HepG2 (cell line): ENCODE measurements at regions not wholly inside any gene's neighbourhood (a gene's known extent, or its start where the extent isn't known, plus 50 kb on each side); places are given as distances from the start of the nearest gene placed in this dataset.
"Not testable (repeated sequence)": the region's sequence is repeated elsewhere in the genome, so short reads cannot be mapped to it uniquely, and the experiment has no call there.

Source experiments
- ATAC-seq: fragments of 200-7000 bp; cut with Tn5 transposase; 3 replicates; pipeline ENCODE4 v1.9.1; 2020; ENCODE audit warnings: mild to moderate bottlenecking, moderate library complexity
- BruUV-seq: library from RNA; stranded (reverse); fragments of 400-500 nt; replicated peaks from 2 replicates; lab custom pipeline; 2021; lab: Mats Ljungman, UMichigan
- CTCF ChIA-PET: fragments of 300-600 bp; formaldehyde crosslinking; extraction: SDS; loops from one replicate; lab custom pipeline; 2021; ENCODE audit warnings: low total read pairs, inconsistent platforms, low intra/inter-chr PET ratio; lab: Yijun Ruan, JAX
- POLR2A ChIA-PET: fragments of 350-600 bp; sonication (Branson Sonifier 250); formaldehyde crosslinking; loops from one replicate; lab custom pipeline; 2020; ENCODE audit warnings: antibody characterized with exemption, inconsistent platforms; lab: Yijun Ruan, JAX
- DNase-seq: peaks from one replicate; pipeline ENCODE4 v3.0.0-alpha.2; 2015; ENCODE audit warnings: low spot score
- FAIRE-seq: peaks from 3 replicates; lab custom pipeline; 2011; peaks lifted over from hg19 to GRCh38; lab: Jason Lieb, UNC
- H2AFZ ChIP-seq: one replicate; pipeline ENCODE4 v1.6.1; 2011; ENCODE audit warnings: low read length, inconsistent platforms
- H3K27ac ChIP-seq: fragments of 300-600 bp; 3 replicates; pipeline ENCODE4 v1.8.0; 2011; ENCODE audit warnings: mixed run types, mild to moderate bottlenecking, mixed read lengths, low read length, inconsistent platforms; ENCODE audit not compliant: insufficient read depth; ENCODE audit errors: extremely low read length
- H3K27me3 ChIP-seq, 2 experiments: fragments of 200-600 bp in 1 of 2; 2 replicates in 1 of 2; 3 replicates in 1 of 2; pipeline versions ENCODE4 v1.6.0 to v1.8.0; 2011; ENCODE audit warnings: low read length in 2 of 2, mild to moderate bottlenecking in 2 of 2, moderate library complexity in 2 of 2, inconsistent platforms in 1 of 2; ENCODE audit not compliant: insufficient read depth in 2 of 2, control insufficient read depth in 1 of 2
- H3K36me3 ChIP-seq, 2 experiments: fragments of 200-600 bp in 1 of 2; replicated peaks in 1 of 2; 2 replicates in 1 of 2; 3 replicates in 1 of 2; pipeline versions ENCODE4 v1.5.1 to v1.8.0; 2011; ENCODE audit warnings: low read length in 2 of 2, inconsistent platforms in 1 of 2; ENCODE audit not compliant: insufficient read depth in 2 of 2, control insufficient read depth in 1 of 2
- H3K4me1 ChIP-seq: 2 replicates; pipeline ENCODE4 v1.5.1; 2012; ENCODE audit warnings: low read length, inconsistent platforms; ENCODE audit not compliant: insufficient read depth
- H3K4me2 ChIP-seq: 2 replicates; pipeline ENCODE4 v1.6.0; 2011; ENCODE audit warnings: low read depth, low read length, inconsistent platforms
- H3K4me3 ChIP-seq, 3 experiments: fragments of 200-600 bp in 1 of 3; sonication (generic), shearing (Covaris generic) in 1 of 3; replicated peaks in 1 of 3; 2 replicates each; pipeline ENCODE4 v1.5.1; 2011 to 2016; ENCODE audit warnings: low read length in 3 of 3, inconsistent platforms in 2 of 3, low read depth in 2 of 3, mild to moderate bottlenecking in 2 of 3, control low read depth in 1 of 3, mixed read lengths in 1 of 3; ENCODE audit not compliant: insufficient read depth in 1 of 3
- H3K79me2 ChIP-seq: one replicate; pipeline ENCODE4 v1.6.1; 2011; ENCODE audit warnings: low read length, inconsistent platforms; ENCODE audit not compliant: insufficient read depth
- H3K9ac ChIP-seq: 2 replicates; pipeline ENCODE4 v1.6.0; 2011; ENCODE audit warnings: mild to moderate bottlenecking, low read depth, low read length, inconsistent platforms; ENCODE audit not compliant: insufficient read depth
- H3K9me3 ChIP-seq: 2 replicates; pipeline ENCODE4 v1.5.1; 2012; ENCODE audit warnings: mild to moderate bottlenecking, low read length
- H4K20me1 ChIP-seq: 2 replicates; pipeline ENCODE4 v1.6.0; 2011; ENCODE audit warnings: inconsistent platforms, mild to moderate bottlenecking, low read length, moderate library complexity; ENCODE audit not compliant: insufficient read depth
- ERF ChIP-seq: IDR thresholded peaks from 2 replicates; pipeline ENCODE4 v1.6.1; 2018; ENCODE audit warnings: missing biosample characterization, missing genetic modification reagents
- GZF1 ChIP-seq: sonication (generic); formaldehyde crosslinking; IDR thresholded peaks from 2 replicates; pipeline ENCODE4 v1.5.1; 2020; ENCODE audit warnings: mild to moderate bottlenecking, missing genetic modification reagents
- POLR2AphosphoS2 ChIP-seq: IDR thresholded peaks from 2 replicates; pipeline ENCODE4 v1.6.1; 2011; ENCODE audit warnings: low read depth, low read length, improper control_type of control experiment
- SMARCC2 ChIP-seq: fragments of 450-650 bp; IDR thresholded peaks from 2 replicates; pipeline ENCODE4 v1.6.1; 2017; ENCODE audit warnings: antibody characterized with exemption, mild to moderate bottlenecking
- ZNF572 ChIP-seq: sonication (generic); formaldehyde crosslinking; IDR thresholded peaks from 2 replicates; pipeline ENCODE4 v1.5.1; 2020; ENCODE audit warnings: mild to moderate bottlenecking, missing genetic modification reagents
- ZNF687 ChIP-seq: sonication (generic); formaldehyde crosslinking; IDR thresholded peaks from 2 replicates; pipeline ENCODE4 v1.5.1; 2020; ENCODE audit warnings: mild to moderate bottlenecking, missing genetic modification reagents, moderate library complexity
- ZSCAN12 ChIP-seq: sonication (generic); formaldehyde crosslinking; IDR thresholded peaks from 2 replicates; pipeline ENCODE4 v1.9.0; 2021; ENCODE audit warnings: mild to moderate bottlenecking, missing genetic modification reagents
- WGBS: methylation state at CpG from one replicate; pipeline ENCODE4 v1.1.6; 2017; ENCODE audit warnings: low lambda C conversion rate; 5-methylcytosine and 5-hydroxymethylcytosine counted together
- in situ Hi-C: cut with HindIII; loops from 2 replicates; pipeline ENCODE4 v1.10.0; 2017; ENCODE audit warnings: low pct_unique_long_range_greater_than_20kb; ENCODE audit not compliant: extremely low pct_ligation_motif_present
- intact Hi-C: fragments of 100-400 bp; cut with micrococcal nuclease; formaldehyde crosslinking; loops from one replicate; pipeline ENCODE4 v1.10.0; 2022; ENCODE audit not compliant: unreplicated experiment
- TF ChIP-seq, protein P1 (sequence below): sonication (generic); formaldehyde crosslinking; IDR thresholded peaks from 2 replicates; pipeline ENCODE4 v1.8.1; 2023; ENCODE audit warnings: mild to moderate bottlenecking, missing genetic modification reagents, borderline replicate concordance

- H3K36me3 ChIP-seq, H2AFZ ChIP-seq, BruUV-seq, H3K9me3 ChIP-seq, H3K9ac ChIP-seq, H3K4me1 ChIP-seq, DNase-seq, in situ Hi-C loops, H3K4me2 ChIP-seq, H3K4me3 ChIP-seq, POLR2A ChIA-PET, FAIRE-seq, H4K20me1 ChIP-seq, H3K27ac ChIP-seq, CTCF ChIA-PET, ATAC-seq, H3K79me2 ChIP-seq, H3K27me3 ChIP-seq, intact Hi-C loops: not testable (repeated sequence)
- WGBS = 2% methylated on average over 2 of the region's 2 CpGs
These were observed 137.5 kb downstream of the ARRDC4 start for GRCh38 chr15:98097986-98098385.

DNA sequence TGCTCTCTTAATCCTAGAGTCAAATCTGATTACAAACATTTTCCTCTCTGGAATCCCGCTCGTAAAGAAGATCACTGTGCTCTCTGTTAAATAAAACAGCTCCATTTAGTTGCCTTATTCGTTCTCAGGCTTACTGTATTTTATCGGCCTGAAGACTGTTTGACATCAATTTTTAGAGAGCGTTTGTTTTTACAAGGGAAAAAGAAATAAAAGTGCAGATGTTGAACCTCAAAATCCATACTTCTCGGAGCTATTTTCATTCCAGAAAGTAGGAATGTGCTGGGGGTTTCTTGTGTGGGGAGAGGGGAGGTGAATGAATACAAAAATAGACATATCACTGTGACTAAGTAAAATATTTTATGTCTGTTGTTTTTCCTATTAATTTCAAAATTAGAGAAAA is 140.1 kb downstream of the ARRDC4 start:
- H3K4me1 ChIP-seq, H2AFZ ChIP-seq, POLR2A ChIA-PET, H3K9me3 ChIP-seq, intact Hi-C loops, BruUV-seq, H3K27me3 ChIP-seq, H3K36me3 ChIP-seq, in situ Hi-C loops, FAIRE-seq, ATAC-seq, DNase-seq, H4K20me1 ChIP-seq, H3K4me3 ChIP-seq, H3K79me2 ChIP-seq, H3K9ac ChIP-seq, H3K4me2 ChIP-seq, H3K27ac ChIP-seq, CTCF ChIA-PET: not testable (repeated sequence)
- 3% methylated on average over 6 of the region's 6 CpGs for WGBS

DNA sequence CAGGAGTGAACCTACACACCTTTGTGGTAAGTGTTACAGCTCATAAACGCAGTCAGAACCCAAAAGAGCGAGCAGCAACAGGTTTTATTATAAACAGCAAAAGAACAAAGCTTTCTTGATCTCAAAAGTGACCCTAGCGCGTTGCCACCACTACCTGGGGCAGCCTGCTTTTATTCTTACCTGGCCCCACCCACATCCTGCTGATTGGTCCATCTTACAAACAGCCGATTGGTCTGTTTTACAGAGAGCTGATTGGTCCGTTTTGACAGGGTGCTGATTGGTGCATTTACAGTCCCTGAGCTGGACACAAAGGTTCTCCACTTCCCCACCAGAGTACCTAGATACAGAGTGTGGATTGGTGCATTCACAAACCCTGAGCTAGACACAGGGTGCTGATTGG is 143.1 kb downstream of the ARRDC4 start:
- Histone ChIP-seq H3K4me2 (no peak overlapping the region), H3K4me1 (no peaks in the 10 kb centered on the region), H3K79me2 (no peaks in the 10 kb centered on the region), H3K4me3 (no peak overlapping the region), H2AFZ (no peak overlapping the region)
- POLR2A ChIA-PET = no interaction called here
- ATAC-seq = no peak
- no TSS peak for BruUV-seq
- CTCF ChIA-PET = no interaction called here
- TF ChIP-seq, protein P1, sequence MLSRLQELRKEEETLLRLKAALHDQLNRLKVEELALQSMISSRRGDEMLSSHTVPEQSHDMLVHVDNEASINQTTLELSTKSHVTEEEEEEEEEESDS (CRISPR knock-in tag) = no peak
- TF ChIP-seq ZSCAN12 (CRISPR knock-in tag) = no peak
- no peak for TF ChIP-seq ZNF687 (CRISPR knock-in tag)
- no peak for TF ChIP-seq SMARCC2
- TF ChIP-seq GZF1 (CRISPR knock-in tag) = no peak
- TF ChIP-seq POLR2AphosphoS2 = no peak
- TF ChIP-seq ERF (CRISPR knock-in tag) = no peak
- TF ChIP-seq ZNF572 (CRISPR knock-in tag) = no peak
- TF ChIP-seq, all 625 proteins: peak for 0
- in situ Hi-C loops (no loop called here), intact Hi-C loops (no loop called here)
- Histone ChIP-seq H4K20me1 (no peaks in the 10 kb centered on the region), H3K36me3 (no peaks in the 10 kb centered on the region), H3K27me3 (peaks cover 0 to 3% of the 10 kb centered on the region in 2 experiments; a peak in 1 of 5 replicates), H3K9me3 (no peaks in the 10 kb centered on the region), H3K9ac (no peak overlapping the region), H3K27ac (no peak overlapping the region)
- 37% methylated on average over 6 of the region's 6 CpGs for WGBS
- no peak for FAIRE-seq
- no peak for DNase-seq
